HG03025 (cell line): ENCODE measurements at regions not wholly inside any gene's neighbourhood (a gene's known extent, or its start where the extent isn't known, plus 50 kb on each side); places are given as distances from the start of the nearest gene placed in this dataset.

Source experiments
- ATAC-seq: cut with Tn5 transposase; IDR thresholded peaks from one replicate; pipeline ENCODE4 v1.9.1; 2021; ENCODE audit warnings: mild to moderate bottlenecking, moderate library complexity; ENCODE audit not compliant: unreplicated experiment, low FRiP score

- ATAC-seq: no peak
Measured at GRCh38 chr15:81502439-81502838, 128.4 kb upstream of the TMC3 start.

DNA sequence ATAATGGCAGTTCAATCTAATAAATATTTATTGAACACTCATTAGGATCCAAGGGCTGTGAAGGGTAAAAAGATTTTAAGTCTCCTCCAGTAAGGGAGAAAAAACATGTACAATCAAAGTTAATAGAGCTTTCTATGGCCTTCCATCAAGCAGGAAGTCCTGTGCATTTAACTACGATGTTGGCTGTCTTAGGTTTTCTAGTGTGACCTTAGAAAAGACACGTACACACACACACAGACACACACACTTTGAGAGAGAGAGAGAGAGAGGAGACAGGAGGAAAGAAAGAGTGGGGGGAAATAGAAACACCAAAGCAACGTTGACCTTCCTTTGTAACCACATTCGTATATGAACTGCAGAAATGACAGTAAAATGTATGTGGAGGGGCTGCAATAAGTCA lies 126.1 kb upstream of the TMC3 start:
- no peak for ATAC-seq

DNA sequence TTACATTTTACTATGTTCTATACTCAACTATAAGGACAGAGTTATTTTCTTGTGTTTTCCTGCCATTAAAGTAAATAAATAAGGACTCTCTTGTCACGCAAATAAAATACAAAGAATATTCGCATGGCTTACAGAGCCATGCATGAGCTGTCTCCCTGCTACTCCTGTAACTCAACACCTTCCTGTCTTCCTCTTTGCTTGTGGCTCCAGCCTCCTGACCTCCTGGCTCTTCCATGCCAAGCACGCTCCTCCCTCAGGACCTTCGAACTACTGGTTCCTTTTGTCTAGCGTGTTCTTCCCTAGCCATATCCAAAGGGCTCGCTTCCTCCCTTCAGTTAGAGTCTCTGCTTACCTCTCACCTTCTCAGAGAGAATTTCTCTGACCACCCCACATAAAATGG lies 124.3 kb upstream of the TMC3 start:
- ATAC-seq: no peak

GRCh38 chr15:81497238-81497637 lies 123.2 kb upstream of the TMC3 start:
- ATAC-seq: no peak

DNA sequence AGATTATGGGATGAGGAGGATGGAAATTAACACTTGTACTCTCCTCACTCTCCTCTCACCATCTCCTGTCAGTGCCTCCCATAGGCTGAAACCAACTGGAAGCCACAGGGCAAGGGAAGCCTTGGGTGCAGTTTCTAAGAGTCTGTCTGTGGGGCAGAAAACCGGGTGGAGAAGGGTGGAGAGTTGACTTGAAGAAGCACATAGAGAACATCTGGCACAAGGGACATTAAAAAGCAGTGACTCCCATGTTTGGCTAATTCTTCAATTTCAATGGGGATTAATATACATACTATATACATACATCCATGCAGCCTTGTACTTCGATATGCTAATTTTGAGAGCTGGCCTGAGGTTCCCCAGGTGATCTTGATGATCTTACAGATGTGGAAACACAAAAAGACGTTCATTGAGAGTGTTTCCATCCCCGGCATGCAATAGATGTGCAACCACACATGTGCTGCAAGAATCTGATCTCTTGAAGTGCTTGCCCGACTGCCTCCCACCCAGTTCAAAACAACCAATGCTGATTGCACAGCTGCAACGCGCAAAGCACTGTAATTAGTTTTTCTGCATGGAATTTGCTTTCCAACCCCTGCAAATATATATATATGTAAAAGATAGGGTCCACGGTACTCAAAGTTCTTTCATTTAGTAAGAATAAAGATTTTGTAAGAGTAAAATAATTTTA lies 121.9 kb upstream of the TMC3 start:
- no peak for ATAC-seq

DNA sequence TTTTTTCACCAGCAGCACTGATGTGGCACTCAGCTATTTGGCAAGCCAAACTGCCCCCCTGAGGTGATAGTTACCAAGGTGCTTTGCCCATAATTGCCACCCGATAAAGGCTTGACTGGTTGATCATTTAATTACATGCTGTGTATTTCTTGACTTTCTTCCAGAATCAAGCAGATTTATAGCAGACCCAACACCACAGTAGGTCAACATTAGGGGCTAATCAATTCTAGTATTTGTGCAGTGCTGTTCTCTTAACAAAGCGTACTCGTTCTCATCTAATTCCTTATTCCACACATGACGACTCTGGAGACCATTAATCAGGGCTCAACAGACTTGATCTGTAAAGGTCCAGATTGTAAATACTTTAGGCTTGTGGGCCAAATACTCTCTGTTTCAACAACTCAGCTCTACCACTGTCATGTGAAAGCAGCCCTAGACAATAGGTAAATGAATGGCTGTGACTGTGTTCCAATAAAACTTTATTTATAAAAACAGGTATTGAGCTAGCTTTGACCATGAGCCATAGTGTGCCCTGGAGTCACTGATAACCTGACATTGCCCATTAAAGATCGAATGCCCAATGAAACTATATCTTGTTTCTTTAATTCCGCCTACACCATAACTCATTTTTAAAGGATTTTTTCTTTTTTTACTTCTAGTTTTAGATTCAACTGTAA lies 119.1 kb upstream of the TMC3 start:
- ATAC-seq: no peak

DNA sequence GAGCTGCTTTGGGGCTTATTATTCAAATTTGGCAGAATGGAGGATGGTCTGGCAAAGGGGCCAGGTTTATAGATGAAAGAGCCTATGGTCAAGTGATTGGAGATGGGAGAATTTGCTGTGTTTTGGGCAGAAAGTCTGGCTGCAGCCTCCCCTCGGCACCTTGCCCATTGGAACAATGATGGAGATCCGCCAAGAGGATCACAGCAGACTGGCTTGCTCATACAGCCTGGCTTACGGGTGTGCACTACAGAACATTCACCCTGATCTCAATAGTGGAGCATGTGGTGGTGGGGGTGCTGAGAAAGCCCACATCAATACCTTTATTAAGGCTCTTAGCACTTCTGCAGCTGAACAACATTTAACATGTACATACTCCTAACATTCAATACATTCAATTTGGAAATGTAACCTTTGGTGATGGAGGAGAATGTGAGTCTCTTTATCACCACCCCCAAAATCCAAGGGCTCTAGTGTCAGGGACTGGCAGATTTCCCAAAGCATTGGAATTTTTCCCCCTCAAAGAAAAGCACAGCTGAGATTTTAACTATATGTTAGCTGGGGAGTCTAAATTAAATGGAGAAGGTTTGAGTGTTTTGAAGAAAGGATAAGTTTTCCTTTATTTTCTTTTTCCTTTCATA lies 118.4 kb upstream of the TMC3 start:
- ATAC-seq: no peak

- ATAC-seq: no peak
Measured at GRCh38 chr15:81491414-81492096, 117.5 kb upstream of the TMC3 start.

- ATAC-seq: no peak
Measured at GRCh38 chr15:81485806-81486205, 111.8 kb upstream of the TMC3 start.

- ATAC-seq: no peak
Measured at GRCh38 chr15:81484086-81484955, 110.3 kb upstream of the TMC3 start.

DNA sequence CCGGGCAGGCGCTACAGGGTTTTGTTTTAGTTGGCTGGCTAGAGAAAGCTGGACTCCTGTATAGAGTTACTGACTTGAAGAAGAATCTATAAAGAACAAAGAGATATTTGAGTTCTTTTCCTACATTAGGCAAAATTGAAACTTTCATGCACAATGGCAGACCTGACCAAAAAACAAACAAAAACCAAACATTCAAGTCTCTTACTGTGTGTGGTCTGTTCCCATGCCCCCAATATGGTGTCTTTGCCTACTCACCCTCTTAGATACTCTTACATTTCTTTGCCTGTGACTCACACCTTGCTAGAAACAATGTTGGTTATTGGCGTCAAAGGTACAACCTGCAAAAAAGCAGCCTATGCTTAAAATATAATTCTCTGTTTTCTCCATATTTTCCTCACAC lies 109.5 kb upstream of the TMC3 start:
- ATAC-seq: no peak

- no peak for ATAC-seq
Measured at GRCh38 chr15:81481346-81481745, 107.3 kb upstream of the TMC3 start.

- no peak for ATAC-seq
Measured at GRCh38 chr15:81480645-81481053, 106.6 kb upstream of the TMC3 start.

- no peak for ATAC-seq
Measured at GRCh38 chr15:81478354-81478753, 104.3 kb upstream of the TMC3 start.

- no peak for ATAC-seq
Measured at GRCh38 chr15:81475926-81476325, 101.9 kb upstream of the TMC3 start.

DNA sequence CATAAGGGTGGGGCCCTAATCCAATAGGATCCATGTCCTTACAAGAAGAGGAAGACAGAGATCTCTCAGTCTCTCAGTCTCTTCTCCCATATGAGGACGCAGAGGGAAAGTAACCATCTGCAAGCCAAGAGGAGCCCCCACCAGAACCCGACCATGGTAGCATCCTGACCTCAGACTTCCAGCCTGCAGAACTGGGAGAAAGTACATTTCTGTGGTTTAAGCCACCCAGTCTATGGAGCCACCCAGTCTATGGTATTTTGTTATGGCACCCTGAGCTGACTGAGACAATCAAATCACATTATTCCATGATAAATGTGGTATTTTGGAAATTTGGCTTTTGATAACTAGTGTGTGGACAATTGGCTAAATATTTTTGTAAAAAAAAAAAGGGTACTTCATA lies 101.5 kb upstream of the TMC3 start:
- no peak for ATAC-seq

DNA sequence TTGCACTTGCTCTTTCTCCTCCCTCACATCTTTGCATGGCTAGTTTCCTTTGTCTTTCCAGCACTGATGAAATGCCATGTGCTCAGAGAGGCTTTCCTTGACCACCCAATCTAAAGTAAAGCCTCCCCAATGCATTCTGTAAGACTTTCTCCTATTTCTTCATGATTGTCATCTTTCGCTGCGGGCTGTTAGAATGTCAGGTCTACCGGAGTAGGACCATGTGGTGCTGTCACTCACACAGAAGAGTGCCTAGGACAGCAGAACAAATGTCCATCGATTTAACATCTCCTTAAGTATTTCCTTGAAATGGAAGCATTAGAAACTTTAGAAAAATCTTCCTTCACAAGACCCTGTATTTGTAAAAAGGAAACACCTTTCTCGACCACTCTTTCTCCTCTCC lies 99.9 kb upstream of the TMC3 start:
- no peak for ATAC-seq

DNA sequence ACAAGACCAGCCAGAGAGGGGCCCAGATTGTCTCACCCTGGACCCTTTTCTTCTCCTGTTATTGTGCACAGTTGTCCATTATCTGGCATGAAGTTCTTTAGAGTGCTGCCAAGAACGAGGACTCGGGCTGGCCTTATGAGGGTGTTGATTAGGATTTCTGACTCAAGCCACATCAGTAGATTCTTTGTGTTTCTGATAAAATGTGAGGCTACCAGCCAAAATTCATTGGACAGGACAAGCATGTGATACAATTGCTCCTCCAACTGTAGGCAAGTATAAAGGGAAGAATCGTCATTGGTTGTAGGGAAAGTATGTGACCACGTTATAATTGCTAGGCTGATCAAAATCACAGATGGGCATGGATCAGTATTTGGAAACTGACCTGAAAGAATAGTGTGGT lies 99.2 kb upstream of the TMC3 start:
- ATAC-seq: no peak

- no peak for ATAC-seq
Measured at GRCh38 chr15:81471151-81471550, 97.1 kb upstream of the TMC3 start.

DNA sequence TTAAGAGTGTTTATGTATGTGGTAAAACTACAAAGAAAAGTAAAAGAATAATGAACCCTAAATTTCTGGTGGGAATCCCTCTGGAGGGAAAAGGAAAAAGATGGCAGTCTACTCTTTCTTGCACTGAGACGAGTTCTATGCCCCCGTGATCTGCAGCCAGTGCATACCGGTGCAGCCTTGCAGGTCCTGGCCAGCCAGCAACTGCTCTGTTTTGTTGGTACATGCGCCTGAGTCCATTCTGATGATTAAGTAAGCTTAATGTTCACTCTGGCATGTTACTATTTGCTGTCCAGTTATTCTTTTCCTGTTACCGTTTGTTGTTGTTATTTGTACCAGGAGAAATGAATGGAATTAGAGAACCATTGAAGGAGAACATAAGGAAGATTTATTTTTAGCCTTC lies 95.1 kb upstream of the TMC3 start:
- ATAC-seq: no peak
